Right renal cortex interstitium (tissue), 3 donors: ENCODE measurements at regions not wholly inside any gene's neighbourhood (a gene's known extent, or its start where the extent isn't known, plus 50 kb on each side); places are given as distances from the start of the nearest gene placed in this dataset.
"Not testable (repeated sequence)": the region's sequence is repeated elsewhere in the genome, so short reads cannot be mapped to it uniquely, and the experiment has no call there.

Experiments used
- DNase-seq, 3 donors: peaks; one replicate each; pipeline ENCODE4 v3.0.0-alpha.2; 2013; ENCODE audit warnings: low read depth in 3 of 3, low spot score in 2 of 3

DNA sequence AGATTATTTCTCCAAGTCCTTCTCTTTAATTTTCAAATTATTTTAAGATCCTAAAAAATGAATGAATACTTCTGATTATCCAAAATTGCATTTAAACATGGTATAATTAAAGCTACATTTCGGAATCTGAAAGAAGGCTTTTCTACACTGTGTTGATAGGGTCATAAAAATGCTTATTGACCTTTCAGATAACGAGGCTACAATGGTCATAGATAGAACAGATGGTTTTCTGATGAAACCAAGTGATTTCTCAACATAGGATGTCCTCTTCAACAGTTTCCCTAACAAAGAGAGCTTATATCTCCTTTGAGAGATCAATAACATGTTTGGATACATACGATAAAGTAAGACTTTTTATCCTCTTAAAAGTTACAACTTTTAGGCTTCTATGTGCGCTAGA, 201.1 kb downstream of the PTH2R start:
- DNase-seq = no peak

DNA sequence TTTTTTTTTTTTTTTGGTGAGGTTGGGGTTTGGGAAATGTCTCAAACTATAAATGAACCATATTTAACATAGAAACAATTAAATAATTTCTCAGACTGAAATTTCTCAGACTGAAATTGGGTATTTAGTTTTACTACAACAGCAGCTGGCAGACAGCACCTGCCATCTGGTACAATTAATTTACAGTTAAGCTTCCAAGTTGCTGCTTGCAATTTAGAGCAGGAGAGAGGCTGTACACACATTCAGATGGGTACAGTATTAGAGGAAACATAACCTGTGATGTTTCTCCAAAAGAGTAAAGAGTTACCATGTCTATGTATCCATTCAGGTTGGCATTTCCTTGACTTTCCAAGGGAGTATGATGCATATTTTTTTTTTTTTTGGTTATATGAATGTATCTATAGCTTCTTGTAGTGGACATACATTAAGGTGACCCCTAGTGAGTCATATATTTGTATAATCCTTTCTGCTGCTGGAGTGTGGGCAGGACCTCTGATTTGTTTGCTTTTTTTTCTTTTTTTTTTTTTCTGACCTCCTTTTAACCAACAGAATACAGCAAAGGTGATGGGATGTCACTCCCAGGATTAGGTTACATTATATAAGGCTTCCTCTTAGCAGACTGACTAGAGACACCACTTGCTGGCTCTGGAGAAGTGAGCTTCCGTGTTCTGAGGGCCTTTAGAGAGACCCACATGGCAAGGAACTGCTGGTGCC, 201.7 kb downstream of the PTH2R start:
- DNase-seq = no peak

- no peak for DNase-seq
These were observed 202.7 kb downstream of the PTH2R start for GRCh38 chr2:208609166-208609804.

DNA sequence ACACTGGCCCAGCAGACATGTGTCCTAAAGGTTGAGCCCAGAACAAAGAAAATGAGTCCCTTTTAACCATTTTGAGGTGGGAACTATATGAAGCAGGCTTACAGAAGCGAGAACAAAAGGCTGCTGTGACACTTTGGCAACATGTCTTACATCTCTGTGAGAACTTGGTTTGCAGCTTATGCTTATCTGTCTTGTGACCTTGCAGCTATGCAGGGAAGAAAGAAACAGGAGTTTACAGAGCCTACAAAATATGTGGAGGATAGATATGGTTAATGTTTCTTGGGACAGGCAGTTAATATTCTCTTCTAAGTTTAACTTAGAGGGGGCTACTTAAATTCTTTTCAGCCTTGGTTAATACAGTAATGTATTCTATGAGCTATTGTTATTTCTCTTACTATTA, 209.1 kb downstream of the PTH2R start:
- DNase-seq = not testable (repeated sequence)

DNA sequence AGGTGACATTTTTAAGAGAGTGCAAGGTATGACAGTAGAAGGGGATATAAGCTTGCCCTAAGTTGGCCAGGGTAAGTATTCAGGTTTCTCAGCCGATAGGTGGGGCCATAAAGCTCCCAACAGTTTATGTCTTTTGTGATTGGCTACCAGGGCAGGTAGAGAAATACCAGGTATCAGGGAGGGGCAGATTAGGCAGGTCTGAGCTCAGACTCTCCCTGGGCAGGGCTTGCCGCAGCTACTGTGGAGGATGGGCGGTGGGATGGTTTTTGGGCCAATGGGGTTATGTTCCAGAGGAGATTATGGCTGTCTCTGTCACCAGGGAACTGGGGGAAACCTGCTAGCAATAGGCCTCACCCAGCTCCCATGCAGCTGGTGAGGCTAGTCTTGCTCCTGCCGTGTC, 211.6 kb downstream of the PTH2R start:
- DNase-seq = no peak

- no peak for DNase-seq
These were observed 213.4 kb downstream of the PTH2R start for GRCh38 chr2:208619993-208620392.

DNA sequence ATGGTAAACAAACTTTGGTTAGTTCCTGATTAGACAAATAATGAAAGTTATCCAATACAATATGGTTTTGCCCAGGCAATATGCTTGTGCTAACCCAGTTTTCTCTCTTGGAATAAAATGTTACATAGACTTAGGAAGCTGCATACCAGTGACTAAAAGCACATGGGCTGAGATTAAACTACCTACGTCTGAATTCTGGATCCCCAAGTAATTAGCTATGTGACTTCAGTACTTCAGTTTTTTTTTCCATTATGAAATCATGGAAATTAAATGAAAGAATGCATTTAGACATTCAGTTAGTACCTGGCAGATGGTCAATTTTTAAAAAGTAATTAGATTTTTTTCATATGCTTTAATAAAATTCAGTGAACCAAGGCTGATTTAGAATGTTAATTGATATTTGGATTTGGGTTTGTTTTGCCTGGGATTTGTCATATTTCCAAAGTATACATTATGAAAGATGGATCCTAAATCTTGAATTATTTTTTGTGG, 213.9 kb downstream of the PTH2R start:
- DNase-seq = no peak

GRCh38 chr2:208627110-208627884, 220.7 kb downstream of the PTH2R start:
- DNase-seq = no peak

DNA sequence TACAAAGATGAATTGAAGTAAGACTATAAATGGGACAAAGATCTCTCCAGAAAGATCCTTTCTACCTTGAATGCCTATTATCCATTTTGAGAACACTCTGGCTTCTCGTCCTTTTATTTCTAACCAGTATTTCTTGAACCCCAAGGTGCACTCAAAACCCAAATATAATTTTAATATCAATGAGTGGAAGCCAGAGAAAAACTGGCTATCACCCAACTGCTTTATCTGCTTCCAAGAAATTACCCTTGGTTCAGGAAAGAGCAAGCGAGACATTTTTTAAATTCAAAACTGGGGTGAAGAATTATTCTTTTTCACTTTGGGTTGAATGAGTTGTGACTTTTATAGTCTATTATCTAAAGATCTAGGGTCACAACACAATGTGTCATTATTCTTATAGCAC, 221.3 kb downstream of the PTH2R start:
- DNase-seq = no peak

GRCh38 chr2:208638059-208638458, 231.5 kb downstream of the PTH2R start:
- DNase-seq = no peak

DNA sequence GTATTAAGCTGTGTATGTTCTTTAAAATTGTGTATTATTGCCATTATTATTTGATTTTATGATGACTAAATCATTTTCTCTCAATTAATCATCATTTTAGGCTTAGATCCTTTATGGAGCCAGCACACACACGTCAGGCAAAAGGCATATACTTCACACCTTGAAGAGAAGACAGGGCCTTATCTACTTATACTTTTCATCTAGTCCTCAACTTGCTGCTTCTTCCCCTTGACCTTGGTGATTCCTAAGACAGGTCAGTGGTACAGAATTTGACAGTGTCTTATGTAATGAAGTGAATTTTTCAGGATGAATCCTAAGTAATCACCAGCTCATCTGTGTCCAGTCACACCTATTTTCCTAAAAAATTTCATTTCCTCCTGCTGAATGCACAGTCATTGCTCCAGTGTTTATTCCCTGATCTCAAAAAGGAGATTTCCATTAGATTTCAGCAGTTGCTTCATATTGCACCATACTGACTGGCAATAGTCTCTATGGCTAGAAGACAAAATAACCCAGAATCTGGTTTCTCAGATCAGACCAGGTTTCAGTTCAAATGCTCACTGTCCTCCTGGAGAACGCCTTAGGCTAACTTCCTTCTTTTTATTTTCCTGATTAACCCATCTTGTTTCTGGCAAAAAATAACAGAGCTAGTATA, 235.7 kb downstream of the PTH2R start:
- no peak for DNase-seq

GRCh38 chr2:208643145-208643544, 236.6 kb downstream of the PTH2R start:
- no peak for DNase-seq

DNA sequence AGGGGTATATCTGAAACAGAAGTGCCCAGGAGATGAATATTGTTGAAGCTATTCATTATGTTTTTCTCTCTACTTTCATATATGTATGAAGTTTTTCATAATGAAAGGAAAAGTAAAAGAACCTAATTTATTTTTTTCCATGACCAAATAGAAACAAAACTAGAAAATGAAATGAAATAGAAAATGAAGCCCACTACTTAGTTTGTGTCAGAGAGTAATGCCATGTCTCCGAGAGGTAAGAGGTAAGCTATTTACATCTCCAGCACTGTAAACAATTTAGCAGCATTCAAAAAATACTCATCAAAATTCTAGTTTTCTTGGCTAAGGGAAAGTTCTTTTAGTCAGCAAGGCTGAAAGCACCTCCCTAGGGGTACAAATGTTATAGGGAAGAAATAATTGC, 238.6 kb downstream of the PTH2R start:
- DNase-seq = no peak

- no peak for DNase-seq
These were observed 241.8 kb downstream of the PTH2R start for GRCh38 chr2:208648368-208648767.

DNA sequence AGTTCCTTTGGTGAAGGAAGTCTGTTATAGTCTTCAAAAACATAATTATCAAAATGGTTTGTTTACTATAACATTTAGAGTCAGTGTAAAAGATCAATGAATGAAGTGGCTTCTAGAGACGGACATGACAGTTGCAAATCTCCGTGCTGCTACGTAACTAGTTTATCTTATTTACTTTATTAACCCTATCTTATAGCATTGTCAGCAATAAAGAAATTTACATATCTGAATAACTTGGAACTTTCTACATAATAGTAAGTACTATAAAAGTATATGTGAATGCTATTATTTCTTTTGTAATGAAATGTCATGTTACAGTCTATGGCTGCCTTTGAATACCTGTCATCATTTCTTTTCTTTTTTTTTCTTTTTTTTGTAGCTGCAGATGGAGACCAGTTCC, 246.8 kb downstream of the PTH2R start:
- DNase-seq = no peak

GRCh38 chr2:208654056-208654455, 247.5 kb downstream of the PTH2R start:
- no peak for DNase-seq

- DNase-seq = no peak
These were observed 250.9 kb downstream of the PTH2R start for GRCh38 chr2:208657468-208657867.

- no peak for DNase-seq
These were observed 262.8 kb downstream of the PTH2R start for GRCh38 chr2:208669394-208669793.

DNA sequence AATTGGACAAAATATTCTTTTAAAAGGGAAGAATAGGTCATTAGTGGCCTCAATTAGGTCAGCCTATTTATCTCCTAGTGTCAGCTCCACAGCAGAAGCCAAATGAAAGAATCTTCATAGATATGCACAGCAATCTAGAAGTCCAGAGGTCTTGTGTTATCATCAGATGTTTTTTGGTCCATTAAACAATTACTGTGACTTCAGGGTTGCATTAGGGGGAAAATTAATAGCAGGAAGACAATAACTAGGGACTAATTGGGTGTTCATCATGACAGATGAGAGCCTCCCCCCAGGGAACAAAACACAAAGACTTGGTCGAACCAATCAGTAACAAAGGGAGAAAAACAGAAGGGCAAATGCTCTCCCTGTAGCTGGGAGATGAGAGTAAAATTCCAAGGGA, 264.7 kb downstream of the PTH2R start:
- no peak for DNase-seq

- no peak for DNase-seq
These were observed 265.5 kb downstream of the PTH2R start for GRCh38 chr2:208671886-208672680.
